ENCODE measurements at regions not wholly inside any gene's neighbourhood (a gene's known extent, or its start where the extent isn't known, plus 50 kb on each side); places are given as distances from the start of the nearest gene placed in this dataset.
"Not testable (repeated sequence)": the region's sequence is repeated elsewhere in the genome, so short reads cannot be mapped to it uniquely, and the experiment has no call there.

- TF ChIP-seq CTCF, EZH2, EZH2phosphoT487 (IDR thresholded peaks at IDR 0.05): not testable (repeated sequence)
Observed at GRCh38 chr16:29146808-29147643, 162.2 kb downstream of the LAT start.
